ENCODE measurements at regions not wholly inside any gene's neighbourhood (a gene's known extent, or its start where the extent isn't known, plus 50 kb on each side); places are given as distances from the start of the nearest gene placed in this dataset.

GRCh38 chr15:27671819-27672437 is 427.2 kb downstream of the OCA2 start:
- no peak for DNase-seq (ENCODE audit: low spot score)

GRCh38 chr15:27670486-27671209 is 428.5 kb downstream of the OCA2 start:
- no peak for DNase-seq (ENCODE audit: low spot score)

GRCh38 chr15:27669641-27670040 is 429.5 kb downstream of the OCA2 start:
- no peak for DNase-seq (ENCODE audit: low spot score)

GRCh38 chr15:27668471-27669220 is 430.5 kb downstream of the OCA2 start:
- DNase-seq (ENCODE audit: low spot score), result no peak

GRCh38 chr15:27665002-27665401 is 434.1 kb downstream of the OCA2 start:
- DNase-seq (ENCODE audit: low spot score), result no peak

GRCh38 chr15:27662892-27663291 is 436.2 kb downstream of the OCA2 start:
- no peak for DNase-seq (ENCODE audit: low spot score)

GRCh38 chr15:27660676-27661075 is 438.4 kb downstream of the OCA2 start:
- no peak for DNase-seq (ENCODE audit: low spot score)

GRCh38 chr15:27656296-27656987 is 442.7 kb downstream of the OCA2 start:
- no peak for DNase-seq (ENCODE audit: low spot score)

GRCh38 chr15:27655056-27655455 is 444.1 kb downstream of the OCA2 start:
- no peak for DNase-seq (ENCODE audit: low spot score)

- no peak for DNase-seq (ENCODE audit: low spot score)
These were observed 448.9 kb downstream of the OCA2 start for GRCh38 chr15:27650244-27650643.

- DNase-seq (ENCODE audit: low spot score), result no peak
These were observed 450.8 kb downstream of the OCA2 start for GRCh38 chr15:27648359-27648758.

- no peak for DNase-seq (ENCODE audit: low spot score)
These were observed 452.6 kb downstream of the OCA2 start for GRCh38 chr15:27646531-27646930.

GRCh38 chr15:27645672-27646071 is 453.4 kb downstream of the OCA2 start:
- no peak for DNase-seq (ENCODE audit: low spot score)

GRCh38 chr15:27642981-27643380 is 456.1 kb downstream of the OCA2 start:
- no peak for DNase-seq (ENCODE audit: low spot score)

- DNase-seq (ENCODE audit: low spot score), result no peak
These were observed 459.5 kb downstream of the OCA2 start for GRCh38 chr15:27639595-27639994.

GRCh38 chr15:27638958-27639357 is 460.2 kb downstream of the OCA2 start:
- no peak for DNase-seq (ENCODE audit: low spot score)

- DNase-seq (ENCODE audit: low spot score), result no peak
These were observed 463.2 kb downstream of the OCA2 start for GRCh38 chr15:27635916-27636315.

- DNase-seq (ENCODE audit: low spot score), result no peak
These were observed 470.6 kb downstream of the OCA2 start for GRCh38 chr15:27628486-27628885.

GRCh38 chr15:27627623-27628022 is 471.5 kb downstream of the OCA2 start:
- no peak for DNase-seq (ENCODE audit: low spot score)

- no peak for DNase-seq (ENCODE audit: low spot score)
These were observed 475.4 kb downstream of the OCA2 start for GRCh38 chr15:27623560-27624305.

- no peak for DNase-seq (ENCODE audit: low spot score)
These were observed 476.0 kb downstream of the OCA2 start for GRCh38 chr15:27623149-27623548.

- DNase-seq (ENCODE audit: low spot score), result no peak
These were observed 476.7 kb downstream of the OCA2 start for GRCh38 chr15:27622371-27622770.
